ENCODE measurements at regions not wholly inside any gene's neighbourhood (a gene's known extent, or its start where the extent isn't known, plus 50 kb on each side); places are given as distances from the start of the nearest gene placed in this dataset.
A peak's percentile ranks its signal among the peaks of the same experiment; 100 is the strongest.

DNA sequence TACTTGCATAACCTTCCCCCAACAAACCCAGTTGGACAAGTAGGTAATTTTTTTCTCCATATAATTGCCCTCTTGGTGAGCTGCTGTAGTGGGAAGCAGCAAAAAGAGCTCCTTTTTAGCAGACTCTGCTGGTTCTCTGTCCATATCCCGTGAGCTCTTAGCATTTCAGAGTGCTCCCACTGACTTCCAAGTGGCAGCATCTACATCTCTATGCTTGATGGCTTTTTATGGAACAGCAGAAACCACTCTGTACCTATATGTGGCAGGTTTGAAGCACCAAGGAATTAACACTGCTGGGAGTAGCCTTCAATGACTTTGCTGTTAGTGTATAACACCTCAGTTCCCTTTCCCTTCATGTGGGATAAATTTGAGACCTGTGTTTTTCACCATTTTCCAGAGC lies 168.4 kb upstream of the NHS start:
- no peak for DNase-seq

DNA sequence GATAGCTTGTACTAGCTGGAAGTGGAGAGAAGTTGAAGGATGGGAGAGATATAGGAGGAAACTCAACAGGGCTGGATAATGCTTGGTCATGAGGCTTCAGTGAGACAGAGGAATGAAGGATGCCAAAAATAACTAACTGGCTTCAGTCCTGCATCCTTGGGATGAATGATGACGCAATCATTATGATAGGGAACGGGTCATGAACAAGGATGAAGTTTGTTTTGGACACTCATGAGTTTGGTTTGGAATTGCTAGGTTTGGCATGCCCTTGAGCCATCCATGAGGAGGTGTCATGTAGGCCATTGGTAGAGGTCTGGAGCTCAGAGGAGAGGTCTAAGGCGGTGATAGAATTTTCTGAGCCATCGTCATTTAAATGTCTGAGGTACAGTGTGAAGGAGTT lies 160.0 kb upstream of the NHS start:
- DNase-seq, result no peak

DNA sequence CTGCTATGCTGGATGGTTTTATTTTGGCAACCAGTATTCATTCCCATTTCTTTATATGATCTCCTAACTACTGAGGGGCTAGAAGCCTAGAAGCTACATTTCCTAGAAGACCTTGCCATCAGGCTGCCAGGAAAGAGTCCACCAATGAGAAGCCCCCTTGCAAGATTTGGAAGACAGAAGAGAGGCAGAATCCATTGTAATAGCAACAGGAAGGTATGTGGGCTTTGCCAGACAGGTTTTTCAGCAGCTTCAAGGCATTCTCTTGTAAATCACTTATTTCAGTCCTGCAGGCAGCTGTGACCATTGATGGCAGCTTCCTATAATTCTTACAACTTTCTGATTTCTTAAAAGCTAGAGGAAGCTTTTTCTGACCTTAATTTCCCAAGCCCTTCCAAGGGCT lies 148.3 kb upstream of the NHS start:
- no peak for DNase-seq

DNA sequence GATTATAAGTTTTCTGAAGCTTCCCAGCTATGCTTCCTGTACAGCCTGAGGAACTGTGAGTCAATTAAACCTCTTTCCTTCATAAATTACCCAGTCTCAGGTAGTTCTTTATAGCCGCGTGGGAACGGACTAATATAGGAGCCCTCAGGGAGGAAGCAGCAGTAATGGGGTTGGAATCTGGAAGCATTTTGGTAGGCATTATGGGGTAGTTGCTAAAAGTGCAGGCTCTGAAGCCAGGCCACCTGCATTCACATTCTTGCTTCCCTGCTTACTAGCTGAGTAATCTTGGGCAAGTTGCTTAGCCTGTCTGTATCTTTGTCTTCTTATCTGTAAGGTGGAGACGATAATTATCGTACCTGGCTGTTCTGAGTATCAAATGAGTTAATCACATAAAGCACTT lies 137.9 kb upstream of the NHS start:
- DNase-seq, result no peak

DNA sequence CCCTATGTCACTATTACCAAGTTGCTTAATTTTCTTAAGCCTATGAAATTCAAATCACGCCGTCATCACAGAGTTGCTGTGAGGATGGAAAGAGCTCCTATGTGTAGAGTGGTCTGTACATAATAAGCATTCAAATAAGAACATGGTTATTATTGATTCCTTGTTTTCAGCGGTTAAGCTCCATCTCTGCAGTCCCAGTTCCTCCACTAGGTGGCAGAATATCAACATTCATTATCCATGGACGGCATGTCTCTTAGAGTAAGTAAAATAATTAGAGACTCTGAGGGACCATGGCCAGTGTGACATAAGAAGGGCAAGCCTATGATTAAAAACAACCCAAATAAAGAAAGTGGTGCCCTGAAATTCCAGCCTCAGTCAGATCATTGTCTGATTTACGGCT lies 132.5 kb upstream of the NHS start:
- DNase-seq, result peak; percentile 51

DNA sequence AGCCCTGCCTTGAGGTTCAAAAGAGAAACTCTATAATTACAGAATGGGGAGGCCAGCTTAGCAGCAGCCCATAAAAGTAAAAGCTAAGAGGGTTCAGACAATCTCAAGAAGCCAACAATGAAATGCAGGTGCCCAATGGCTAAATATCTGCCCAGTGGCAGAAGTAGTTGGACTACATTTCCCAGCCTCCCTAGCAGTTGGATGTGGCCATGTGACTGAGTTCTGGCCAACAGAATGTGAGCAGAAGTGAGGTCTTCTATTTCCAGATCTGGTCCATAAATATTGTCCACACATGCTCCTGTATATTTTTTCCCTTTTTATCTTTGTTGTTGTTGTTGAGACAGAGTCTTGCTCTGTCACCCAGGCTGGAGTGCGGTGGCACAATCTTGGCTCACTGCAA lies 127.9 kb upstream of the NHS start:
- DNase-seq, result no peak

DNA sequence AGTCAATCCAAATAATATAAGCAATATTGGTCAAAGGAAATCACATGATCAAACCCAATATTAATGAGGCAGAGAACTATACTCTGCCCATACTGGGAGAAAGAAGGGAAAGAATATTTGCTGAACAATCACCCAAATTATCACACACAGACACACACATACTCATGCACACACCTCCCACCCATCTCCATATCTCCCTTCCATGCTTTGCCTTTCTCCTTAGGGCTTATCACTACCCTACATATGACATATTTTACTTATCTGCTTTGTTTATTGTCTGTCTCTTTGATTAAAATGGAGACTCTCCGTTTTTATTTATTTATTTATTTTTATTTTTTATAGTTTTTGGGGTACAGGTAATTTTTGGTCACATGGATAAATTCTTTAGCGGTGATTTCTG lies 112.9 kb upstream of the NHS start:
- DNase-seq, result no peak

DNA sequence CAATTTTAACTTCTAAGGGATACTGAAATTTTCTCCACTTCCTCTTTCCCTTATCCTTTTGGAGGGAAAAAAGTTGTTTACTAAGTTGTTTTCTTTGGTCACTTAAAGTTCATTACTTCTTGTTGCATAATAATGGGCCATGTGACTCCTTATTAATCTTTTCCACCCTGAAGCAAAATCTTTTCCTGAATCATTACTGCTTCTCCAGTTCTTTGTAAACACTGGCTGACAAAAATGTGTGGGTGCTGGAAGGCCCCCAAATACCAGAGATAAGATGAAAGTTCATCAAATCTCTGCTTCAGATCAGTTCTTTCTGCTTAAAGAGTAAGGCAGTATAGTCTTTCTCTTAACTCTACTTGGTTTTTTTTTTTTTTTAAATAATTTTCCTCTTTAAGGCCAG lies 108.9 kb upstream of the NHS start:
- no peak for DNase-seq

DNA sequence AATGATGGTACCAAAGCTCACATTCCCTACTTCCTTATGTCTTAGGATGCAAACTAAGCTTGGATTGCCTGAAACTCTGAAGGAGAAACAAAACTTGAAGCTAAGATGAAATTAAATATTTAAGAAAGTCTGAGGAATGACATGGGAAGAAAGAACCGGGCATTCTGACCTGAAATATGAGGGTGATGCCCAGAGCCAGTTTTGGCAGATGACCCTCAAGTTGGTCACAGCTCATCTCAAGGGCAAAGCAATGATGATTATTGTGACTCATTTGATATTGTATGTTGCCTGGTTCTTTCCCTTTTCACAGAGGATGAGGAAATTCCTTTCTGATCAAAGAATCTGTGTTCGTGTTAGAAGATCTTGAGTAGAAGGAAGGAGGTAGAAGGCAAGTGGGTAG lies 96.0 kb upstream of the NHS start:
- no peak for DNase-seq

DNA sequence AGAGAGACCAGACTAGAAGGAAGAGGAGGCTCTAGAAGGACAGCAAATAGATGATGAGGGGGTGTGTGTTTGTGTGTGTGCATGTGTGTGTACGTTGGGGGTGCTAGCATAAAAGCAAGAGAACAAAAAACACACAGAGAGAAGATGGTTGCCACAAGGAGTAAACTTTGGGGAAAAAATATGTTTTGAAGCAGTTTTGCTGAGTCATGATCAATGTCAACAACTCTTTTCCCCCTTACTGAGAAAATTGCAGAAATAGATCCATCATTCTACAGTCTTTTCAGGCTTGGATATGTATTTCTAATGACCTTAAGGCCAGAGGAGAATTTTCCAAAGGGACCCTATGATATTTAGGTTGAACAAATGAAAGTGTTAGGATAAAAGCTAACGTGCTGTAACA lies 89.0 kb upstream of the NHS start:
- DNase-seq, result no peak

DNA sequence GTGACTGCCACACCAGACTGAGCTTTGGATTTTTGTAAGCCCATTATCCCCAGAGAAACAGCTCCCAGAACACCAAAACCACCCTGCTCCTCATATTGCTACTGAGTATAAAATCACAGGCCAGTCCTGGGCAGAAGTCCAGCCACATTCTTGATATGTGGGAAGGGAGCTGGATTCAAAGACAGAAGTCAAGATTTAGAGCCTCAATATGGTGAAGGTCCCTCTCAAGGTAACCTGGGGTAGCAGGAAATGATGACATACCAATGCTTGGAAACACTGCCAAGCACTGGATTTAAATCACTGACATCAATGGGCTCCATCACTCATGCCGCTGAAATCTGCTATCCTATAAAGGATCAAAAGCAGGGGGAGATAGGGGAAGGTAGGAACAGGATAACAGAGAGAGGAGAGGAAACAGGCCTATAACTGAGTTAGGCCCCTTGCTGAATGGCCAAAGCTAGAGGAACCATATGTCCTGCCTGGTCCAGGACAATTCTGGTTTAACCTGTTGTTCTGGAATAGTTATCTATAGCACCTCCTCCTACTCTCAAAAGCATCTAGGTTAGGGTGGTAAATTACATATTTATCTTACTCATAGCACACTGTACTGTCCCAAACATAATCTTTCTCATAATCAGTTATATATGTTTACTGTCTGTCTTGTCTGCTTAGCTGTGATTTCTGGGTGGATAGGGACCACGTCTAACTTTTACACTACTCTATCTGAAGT lies 83.7 kb upstream of the NHS start:
- no peak for DNase-seq

DNA sequence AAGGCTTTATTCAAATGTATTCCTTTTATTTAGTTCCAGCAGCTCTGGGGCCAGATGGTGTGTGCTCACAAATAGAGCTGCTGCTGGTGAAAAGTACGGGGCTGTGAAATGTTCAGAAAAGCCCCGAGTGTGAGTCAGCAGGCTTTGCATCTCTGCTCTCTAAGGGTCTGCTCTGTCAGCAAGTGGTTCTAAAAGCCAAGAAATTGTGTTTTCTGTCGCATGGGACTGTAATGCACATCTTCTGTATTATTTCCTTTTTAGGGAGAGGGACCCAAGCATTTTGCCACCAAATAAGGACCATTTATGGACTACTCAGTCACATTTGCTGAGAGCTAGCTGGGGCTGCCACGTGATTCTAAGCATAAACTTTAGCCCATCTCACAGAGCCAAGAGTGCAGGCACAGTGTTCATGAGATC lies 82.9 kb upstream of the NHS start:
- DNase-seq, result no peak

DNA sequence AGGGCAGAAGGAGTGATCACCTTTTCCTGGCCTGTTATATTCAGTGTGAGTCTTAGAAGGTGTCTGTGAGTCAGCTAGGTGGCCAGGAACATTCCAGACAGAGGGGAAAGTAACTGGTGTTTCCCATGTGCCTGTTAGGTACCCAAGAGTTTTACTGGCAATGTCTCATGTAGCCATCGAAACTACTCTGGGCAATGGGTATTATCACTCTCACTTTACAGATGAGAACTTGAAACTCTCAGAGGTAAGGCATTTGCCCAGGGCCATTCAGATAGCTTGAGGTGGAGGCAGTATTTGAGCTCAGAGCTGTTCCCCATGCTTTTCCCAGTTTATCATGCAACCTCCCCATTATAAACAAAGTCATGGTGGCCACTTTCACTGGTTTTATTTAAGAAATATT lies 80.4 kb upstream of the NHS start:
- DNase-seq, result no peak

DNA sequence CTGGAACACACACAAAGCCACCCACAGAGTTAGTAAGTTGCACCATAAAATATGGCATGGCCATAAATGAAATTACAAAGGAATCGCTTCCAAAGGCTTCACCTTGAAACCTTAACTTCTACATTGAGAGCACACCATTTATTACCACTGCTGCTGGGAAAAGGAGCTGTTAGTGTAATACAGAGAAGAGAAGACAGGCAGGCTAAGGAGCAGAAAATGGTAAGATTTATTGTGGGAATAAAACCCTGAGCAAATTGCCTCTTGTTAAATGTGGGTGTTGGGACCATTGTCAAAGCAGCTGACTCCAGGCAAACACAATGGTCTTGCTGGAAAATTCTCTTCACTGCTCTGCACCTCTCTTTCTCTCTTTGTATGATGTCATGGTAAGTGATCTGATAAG lies 79.2 kb upstream of the NHS start:
- no peak for DNase-seq

DNA sequence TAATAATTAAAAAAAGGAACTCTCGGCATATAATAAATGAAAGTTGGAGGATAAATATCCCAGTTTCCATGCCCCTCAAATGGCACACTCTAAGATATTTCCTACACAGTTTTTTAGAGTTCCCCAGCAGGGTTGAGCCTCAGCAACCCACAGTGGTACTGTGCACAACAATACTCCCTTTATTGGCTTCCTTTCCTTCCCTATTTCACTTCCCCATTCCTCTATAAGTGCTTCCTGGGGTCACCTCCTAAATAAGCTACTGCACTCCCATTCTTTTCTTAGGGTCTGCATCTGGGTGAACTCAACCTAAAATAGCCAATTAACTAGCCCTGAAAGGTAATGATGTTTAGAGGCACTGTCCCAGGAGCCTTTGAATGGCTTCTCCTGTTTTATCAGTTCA lies 76.4 kb upstream of the NHS start:
- no peak for DNase-seq

DNA sequence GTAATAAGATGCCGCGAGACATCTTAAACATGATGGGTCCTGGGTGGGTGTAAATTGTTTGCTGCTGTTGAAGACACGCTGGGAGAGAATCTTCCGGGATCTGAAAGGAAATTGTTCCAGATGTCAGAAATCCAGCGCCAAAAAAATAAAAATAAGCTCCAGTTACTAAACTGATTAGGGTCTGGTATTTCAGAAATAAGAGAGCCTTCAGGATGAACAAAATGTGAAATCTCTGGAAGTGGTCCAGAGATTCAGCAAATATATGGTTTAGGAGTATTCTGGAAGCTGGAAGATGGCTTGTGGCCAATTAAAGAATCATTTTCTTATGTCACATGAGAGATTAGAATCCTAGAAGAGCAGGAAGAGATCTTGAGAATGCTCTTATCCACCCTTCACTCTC lies 75.8 kb upstream of the NHS start:
- DNase-seq, result no peak

DNA sequence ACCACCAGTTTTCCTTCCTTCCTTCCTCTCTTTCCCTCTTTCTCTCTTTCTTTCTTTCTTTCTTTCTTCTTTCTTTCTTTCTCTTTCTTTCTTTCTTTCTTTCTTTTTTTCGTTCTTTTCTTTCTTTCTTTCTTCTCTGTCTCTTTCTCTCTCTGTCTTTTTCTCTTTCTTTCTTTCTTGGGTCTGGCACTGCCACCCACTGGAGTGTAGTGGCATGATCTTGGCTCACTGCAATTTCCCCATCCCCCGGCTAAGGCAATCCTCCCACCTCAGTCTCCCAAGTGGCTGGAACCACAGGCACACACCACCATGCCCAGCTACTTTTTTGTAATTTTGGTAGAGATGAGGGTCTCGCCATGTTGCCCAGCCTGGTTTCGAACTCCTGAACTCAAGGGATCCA lies 51.6 kb upstream of the NHS start:
- no peak for DNase-seq
